H9 (cell line): ENCODE measurements at regions not wholly inside any gene's neighbourhood (a gene's known extent, or its start where the extent isn't known, plus 50 kb on each side); places are given as distances from the start of the nearest gene placed in this dataset.

Experiments used
- DNase-seq: peaks from one replicate; pipeline ENCODE4 v3.0.0-alpha.2; 2017
- H2AFZ ChIP-seq: one replicate; pipeline ENCODE4 v1.6.1; 2013; ENCODE audit warnings: mild to moderate bottlenecking, low read length, control low read depth, moderate library complexity
- H2AK5ac ChIP-seq: 2 replicates; pipeline ENCODE4 v1.6.1; 2013; ENCODE audit warnings: low read length, control low read depth, mixed read lengths; ENCODE audit not compliant: insufficient read length
- H2BK120ac ChIP-seq: one replicate; pipeline ENCODE4 v1.6.1; 2013; ENCODE audit warnings: low read depth, mild to moderate bottlenecking, low read length, control low read depth, inconsistent platforms; ENCODE audit not compliant: poor library complexity, severe bottlenecking
- H2BK12ac ChIP-seq: 2 replicates; pipeline ENCODE4 v1.6.1; 2013; ENCODE audit warnings: low read length, control low read depth, mixed read lengths, low read depth; ENCODE audit not compliant: insufficient read length
- H2BK15ac ChIP-seq: 2 replicates; pipeline ENCODE4 v1.6.1; 2013; ENCODE audit warnings: low read depth, low read length, control low read depth
- H2BK20ac ChIP-seq: one replicate; pipeline ENCODE4 v1.6.1; 2013; ENCODE audit warnings: low read depth, mild to moderate bottlenecking, low read length, control low read depth, inconsistent platforms; ENCODE audit not compliant: poor library complexity, severe bottlenecking
- H2BK5ac ChIP-seq: 2 replicates; pipeline ENCODE4 v1.6.1; 2013; ENCODE audit warnings: low read length, control low read depth, mixed read lengths; ENCODE audit not compliant: insufficient read length
- H3K14ac ChIP-seq: 2 replicates; pipeline ENCODE4 v1.6.1; 2013; ENCODE audit warnings: low read length, control low read depth; ENCODE audit not compliant: insufficient read depth
- H3K18ac ChIP-seq: 2 replicates; pipeline ENCODE4 v1.6.1; 2013; ENCODE audit warnings: low read depth, mild to moderate bottlenecking, mixed read lengths, low read length, control low read depth; ENCODE audit not compliant: insufficient read length
- H3K23ac ChIP-seq: 2 replicates; pipeline ENCODE4 v1.6.1; 2013; ENCODE audit warnings: low read length, control low read depth, mixed read lengths, low read depth; ENCODE audit not compliant: insufficient read length
- H3K23me2 ChIP-seq: 2 replicates; pipeline ENCODE4 v1.6.1; 2013; ENCODE audit warnings: low read depth, mild to moderate bottlenecking, mixed read lengths, low read length, control low read depth; ENCODE audit not compliant: insufficient read length, poor library complexity, severe bottlenecking
- H3K27ac ChIP-seq: 2 replicates; pipeline ENCODE4 v1.5.1; 2013; ENCODE audit warnings: low read length, control low read depth, mixed read lengths, low read depth; ENCODE audit not compliant: insufficient read length
- H3K27me3 ChIP-seq: 2 replicates; pipeline ENCODE4 v1.6.1; 2013; ENCODE audit warnings: low read length, control low read depth, inconsistent platforms; ENCODE audit not compliant: insufficient read depth
- H3K4ac ChIP-seq: 2 replicates; pipeline ENCODE4 v1.6.1; 2013; ENCODE audit warnings: low read depth, mild to moderate bottlenecking, control low read depth, inconsistent platforms, low read length, moderate library complexity
- H3K4me1 ChIP-seq: 2 replicates; pipeline ENCODE4 v1.6.1; 2013; ENCODE audit warnings: low read length, control low read depth, inconsistent platforms; ENCODE audit not compliant: insufficient read depth
- H3K4me2 ChIP-seq: 2 replicates; pipeline ENCODE4 v1.6.1; 2013; ENCODE audit warnings: low read length, control low read depth, mixed read lengths; ENCODE audit not compliant: insufficient read length, insufficient read depth
- H3K56ac ChIP-seq: 2 replicates; pipeline ENCODE4 v1.6.1; 2013; ENCODE audit warnings: low read depth, mild to moderate bottlenecking, mixed read lengths, low read length, control low read depth; ENCODE audit not compliant: insufficient read length
- H3K79me1 ChIP-seq: 2 replicates; pipeline ENCODE4 v1.6.1; 2013; ENCODE audit warnings: low read depth, mild to moderate bottlenecking, moderate library complexity, low read length, control low read depth, inconsistent platforms; ENCODE audit not compliant: insufficient read depth, poor library complexity, severe bottlenecking
- H3K79me2 ChIP-seq: 2 replicates; pipeline ENCODE4 v1.6.1; 2013; ENCODE audit warnings: low read length, control low read depth, inconsistent platforms; ENCODE audit not compliant: insufficient read depth
- H3K9ac ChIP-seq: 2 replicates; pipeline ENCODE4 v1.6.1; 2013; ENCODE audit warnings: low read length, control low read depth, mixed read lengths; ENCODE audit not compliant: insufficient read length; ENCODE audit errors: extremely low read depth
- H3K9me3 ChIP-seq: one replicate; pipeline ENCODE4 v1.6.1; 2013; ENCODE audit warnings: low read depth, low read length, inconsistent platforms; ENCODE audit not compliant: control insufficient read depth
- H3T11ph ChIP-seq: one replicate; pipeline ENCODE4 v1.6.1; 2013; ENCODE audit warnings: mild to moderate bottlenecking, low read length, control low read depth, inconsistent platforms
- H4K20me1 ChIP-seq: one replicate; pipeline ENCODE4 v1.6.1; 2013; ENCODE audit not compliant: control insufficient read depth, insufficient read length, insufficient read depth
- H4K5ac ChIP-seq: 2 replicates; pipeline ENCODE4 v1.6.1; 2013; ENCODE audit warnings: low read depth, mild to moderate bottlenecking, mixed read lengths, low read length, control low read depth; ENCODE audit not compliant: insufficient read length
- H4K8ac ChIP-seq: replicated peaks from 2 replicates; pipeline ENCODE4 v1.6.1; 2013; ENCODE audit warnings: low read length, control low read depth, mixed read lengths, low read depth; ENCODE audit not compliant: insufficient read length
- H4K91ac ChIP-seq: 2 replicates; pipeline ENCODE4 v1.6.1; 2013; ENCODE audit warnings: low read depth, mild to moderate bottlenecking, moderate library complexity, mixed read lengths, low read length, control low read depth; ENCODE audit not compliant: insufficient read length
- H3K27ac Mint-ChIP-seq, 3 experiments: 2 replicates in 2 of 3; 3 replicates in 1 of 3; pipeline ENCODE4 v1.8.0; 2020 to 2021; ENCODE audit warnings: mixed read lengths in 3 of 3, mild to moderate bottlenecking in 1 of 3, moderate library complexity in 1 of 3
- H3K27me3 Mint-ChIP-seq: 2 replicates; pipeline ENCODE4 v1.8.0; 2021; ENCODE audit warnings: low read depth, mild to moderate bottlenecking, moderate library complexity, mixed read lengths
- H3K36me3 Mint-ChIP-seq, 3 experiments: 2 replicates in 2 of 3; 3 replicates in 1 of 3; pipeline ENCODE4 v1.8.0; 2020 to 2021; ENCODE audit warnings: low read depth in 3 of 3, mixed read lengths in 3 of 3; ENCODE audit not compliant: insufficient read depth in 1 of 3
- H3K4me1 Mint-ChIP-seq, 2 experiments: 2 replicates each; pipeline ENCODE4 v1.8.0; 2020; ENCODE audit warnings: mixed read lengths in 2 of 2
- H3K4me3 Mint-ChIP-seq, 2 experiments: 2 replicates in 1 of 2; 3 replicates in 1 of 2; pipeline ENCODE4 v1.8.0; 2020 to 2021; ENCODE audit warnings: mild to moderate bottlenecking in 2 of 2, mixed read lengths in 2 of 2, moderate library complexity in 1 of 2
- H3K9me3 Mint-ChIP-seq, 2 experiments: 2 replicates in 1 of 2; 3 replicates in 1 of 2; pipeline ENCODE4 v1.8.0; 2020; ENCODE audit warnings: mild to moderate bottlenecking in 2 of 2, mixed read lengths in 2 of 2, moderate library complexity in 1 of 2
- CTCF ChIP-seq: fragments of 200-600 bp; sonication (generic); conservative IDR thresholded peaks from 3 replicates; pipeline ENCODE4 v1.8.0; 2021; ENCODE audit warnings: antibody characterized with exemption, mild to moderate bottlenecking
- WGBS: extraction: QIAGEN DNeasy Blood & Tissue Kit; methylation state at CpG from one replicate; pipeline ENCODE4 v1.1.7; 2013; ENCODE audit warnings: missing lambda C conversion rate, low lambda C conversion rate, mixed read lengths; ENCODE audit not compliant: insufficient read length; ENCODE audit errors: extremely low coverage; 5-methylcytosine and 5-hydroxymethylcytosine counted together

- no peak for DNase-seq
- no peaks in the 10 kb centered on the region for H3K4me1 Mint-ChIP-seq
- H4K20me1 ChIP-seq, result no peaks in the 10 kb centered on the region
- no peak overlapping the region for H3K56ac ChIP-seq
- no peak overlapping the region for H2BK12ac ChIP-seq
- no peak overlapping the region for H3K9ac ChIP-seq
- H3K36me3 Mint-ChIP-seq, result no peaks in the 10 kb centered on the region
- H3K23me2 ChIP-seq, result no peaks in the 10 kb centered on the region
- H4K91ac ChIP-seq, result no peak overlapping the region
- no peaks in the 10 kb centered on the region for H3K4me1 ChIP-seq
- H4K8ac ChIP-seq, result no peak overlapping the region
- no peaks in the 10 kb centered on the region for H3K9me3 ChIP-seq
- no peak overlapping the region for H3K4me3 Mint-ChIP-seq
- H3K9me3 Mint-ChIP-seq, result no peaks in the 10 kb centered on the region
- H2BK20ac ChIP-seq, result no peak overlapping the region
- H4K5ac ChIP-seq, result no peak overlapping the region
- H3K23ac ChIP-seq, result no peak overlapping the region
- H2BK5ac ChIP-seq, result no peak overlapping the region
- no peak overlapping the region for H2AFZ ChIP-seq
- H2BK120ac ChIP-seq, result no peak overlapping the region
- H3K27me3 ChIP-seq, result no peaks in the 10 kb centered on the region
- no peak overlapping the region for H3K18ac ChIP-seq
- H3K79me2 ChIP-seq, result no peaks in the 10 kb centered on the region
- WGBS, result no CpG with 5 or more reads among the region's 2 CpGs
- no peaks in the 10 kb centered on the region for H3K27me3 Mint-ChIP-seq
- no peak overlapping the region for H3K27ac Mint-ChIP-seq
- no peak overlapping the region for H3K14ac ChIP-seq
- H3K27ac ChIP-seq, result no peak overlapping the region
- no peaks in the 10 kb centered on the region for H3K79me1 ChIP-seq
- H3K4ac ChIP-seq, result no peak overlapping the region
- H3T11ph ChIP-seq, result no peak overlapping the region
- no peak overlapping the region for H3K4me2 ChIP-seq
- TF ChIP-seq CTCF, result no peak
- no peak overlapping the region for H2AK5ac ChIP-seq
- no peak overlapping the region for H2BK15ac ChIP-seq
Measured at GRCh38 chr5:89299998-89300397, 417.0 kb upstream of the MEF2C start.
